ENCODE measurements at regions not wholly inside any gene's neighbourhood (a gene's known extent, or its start where the extent isn't known, plus 50 kb on each side); places are given as distances from the start of the nearest gene placed in this dataset.

GRCh38 chr12:118747771-118748170 is 233.6 kb upstream of the SRRM4 start:
- intact Hi-C loops (cut with DNase I) = no loop called here
- Histone ChIP-seq H3K27me3 (ENCODE audit: insufficient read depth in 3 of 3, low read length in 2 of 3) (no peaks in the 10 kb centered on the region), H3K27ac (no peak overlapping the region), H3K4me3 (no peak overlapping the region), H3K4me1 (no peaks in the 10 kb centered on the region), H3K9me3 (peaks cover 3% of the 10 kb centered on the region), H3K36me3 (ENCODE audit: insufficient read depth in 1 of 2, low read depth in 1 of 2) (no peaks in the 10 kb centered on the region)
- DNase-seq (no peak), ATAC-seq (no peak)
- no peak for TF ChIP-seq CTCF (IDR thresholded peaks at IDR 0.05)

GRCh38 chr12:118748478-118749380 is 232.6 kb upstream of the SRRM4 start:
- no peaks in the 10 kb centered on the region for H3K36me3 ChIP-seq (ENCODE audit: insufficient read depth in 1 of 2, low read depth in 1 of 2)
- no peaks in the 10 kb centered on the region for H3K4me1 ChIP-seq
- intact Hi-C loops (cut with DNase I) = no loop called here
- no peak for DNase-seq
- H3K4me3 ChIP-seq = no peak overlapping the region
- H3K27ac ChIP-seq = no peak overlapping the region
- no peaks in the 10 kb centered on the region for H3K27me3 ChIP-seq (ENCODE audit: insufficient read depth in 3 of 3, low read length in 2 of 3)
- no peak for ATAC-seq
- 88 to 90% (median 89%) methylated on average over 7 of the region's 7 CpGs for WGBS, 3 donors
- TF ChIP-seq CTCF (IDR thresholded peaks at IDR 0.05) = no peak
- H3K9me3 ChIP-seq = peaks cover 3% of the 10 kb centered on the region

- 67 to 71% (median 67%) methylated on average over 6 of the region's 6 CpGs for WGBS, 3 donors
- ATAC-seq = no peak
Observed at GRCh38 chr12:118749646-118750045, 231.7 kb upstream of the SRRM4 start.

GRCh38 chr12:118750666-118751065 is 230.7 kb upstream of the SRRM4 start:
- no peak overlapping the region for H3K27ac ChIP-seq
- H3K4me1 ChIP-seq = no peaks in the 10 kb centered on the region
- no peak overlapping the region for H3K4me3 ChIP-seq
- ATAC-seq (no peak), DNase-seq (no peak)
- no peaks in the 10 kb centered on the region for H3K36me3 ChIP-seq (ENCODE audit: insufficient read depth in 1 of 2, low read depth in 1 of 2)
- peaks cover 3% of the 10 kb centered on the region for H3K9me3 ChIP-seq
- TF ChIP-seq CTCF (IDR thresholded peaks at IDR 0.05) = no peak
- 44 to 56% (median 48%) methylated on average over 2 of the region's 2 CpGs for WGBS, 3 donors
- intact Hi-C loops (cut with DNase I) = no loop called here
- no peaks in the 10 kb centered on the region for H3K27me3 ChIP-seq (ENCODE audit: insufficient read depth in 3 of 3, low read length in 2 of 3)

More at GRCh38 chr12:118749646-118750045, 231.7 kb upstream of the SRRM4 start:
- no peaks in the 10 kb centered on the region for H3K27me3 ChIP-seq (ENCODE audit: insufficient read depth in 3 of 3, low read length in 2 of 3)
- H3K9me3 ChIP-seq = peaks cover 3% of the 10 kb centered on the region
- TF ChIP-seq CTCF (IDR thresholded peaks at IDR 0.05) = no peak
- DNase-seq = no peak
- intact Hi-C loops (cut with DNase I) = no loop called here
- H3K27ac ChIP-seq = no peak overlapping the region
- no peaks in the 10 kb centered on the region for H3K36me3 ChIP-seq (ENCODE audit: insufficient read depth in 1 of 2, low read depth in 1 of 2)
- H3K4me3 ChIP-seq = no peak overlapping the region
- H3K4me1 ChIP-seq = no peaks in the 10 kb centered on the region

- Histone ChIP-seq H3K4me3 (no peak overlapping the region), H3K4me1 (no peaks in the 10 kb centered on the region), H3K9me3 (peaks cover 3% of the 10 kb centered on the region), H3K36me3 (ENCODE audit: insufficient read depth in 1 of 2, low read depth in 1 of 2) (no peaks in the 10 kb centered on the region), H3K27me3 (ENCODE audit: insufficient read depth in 3 of 3, low read length in 2 of 3) (no peaks in the 10 kb centered on the region), H3K27ac (no peak overlapping the region)
- no peak for TF ChIP-seq CTCF (IDR thresholded peaks at IDR 0.05)
- DNase-seq (no peak), ATAC-seq (no peak)
- 93 to 100% (median 94%) methylated on average over 1 of the region's 1 CpG for WGBS, 3 donors
- intact Hi-C loops (cut with DNase I) = no loop called here
Observed at GRCh38 chr12:118751355-118751754, 230.0 kb upstream of the SRRM4 start.

Data from psoas muscle (tissue), 7 donors.